NCI-H2227 (cell line): ENCODE measurements at regions not wholly inside any gene's neighbourhood (a gene's known extent, or its start where the extent isn't known, plus 50 kb on each side); places are given as distances from the start of the nearest gene placed in this dataset.

Experiments
- DNase-seq: peaks from one replicate; lab custom pipeline; 2025; ENCODE audit not compliant: unreplicated experiment; lab: John Stamatoyannopoulos, UW

- DNase-seq: no peak
Observed at GRCh38 chr4:30930276-30930675, 210.1 kb downstream of the PCDH7 start.

DNA sequence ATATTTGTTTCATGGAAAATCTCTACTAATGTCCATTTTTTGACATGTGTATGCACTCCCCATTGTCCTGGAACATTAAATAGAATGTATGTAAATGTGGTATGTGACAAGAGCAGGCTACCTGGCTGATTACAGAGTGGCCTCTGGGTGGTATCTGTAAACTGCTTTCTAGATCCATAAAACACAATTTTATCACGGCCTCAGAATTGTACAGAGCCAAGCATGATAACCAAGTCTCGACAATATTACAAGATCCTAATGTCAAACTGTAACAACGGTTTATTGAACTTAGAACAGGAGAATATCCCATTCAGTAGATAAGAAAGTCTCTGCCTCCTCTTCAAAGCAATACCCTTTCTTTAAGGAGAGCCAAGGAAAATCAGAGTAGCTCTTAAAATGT is 212.4 kb downstream of the PCDH7 start:
- no peak for DNase-seq

GRCh38 chr4:30939069-30939468 is 218.9 kb downstream of the PCDH7 start:
- no peak for DNase-seq

- no peak for DNase-seq
Observed at GRCh38 chr4:30939684-30940083, 219.5 kb downstream of the PCDH7 start.

DNA sequence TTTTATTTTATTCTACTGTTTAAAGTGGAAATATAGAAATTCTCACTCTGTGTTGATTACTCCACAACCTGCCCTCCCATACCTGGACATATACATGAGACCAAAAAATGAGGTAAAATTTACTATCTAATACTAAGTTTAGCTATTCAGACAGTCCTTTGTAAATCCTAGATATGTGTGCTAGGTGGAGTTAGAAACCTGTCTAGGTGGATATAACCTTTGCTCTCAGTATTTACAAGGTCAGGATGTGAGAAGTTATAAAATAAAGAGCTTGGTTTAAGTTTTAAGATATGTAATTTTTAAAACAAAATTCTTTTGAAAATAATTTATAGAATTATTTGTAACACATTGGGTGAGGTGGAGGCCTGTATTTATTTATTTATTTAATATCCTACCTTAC is 221.5 kb downstream of the PCDH7 start:
- no peak for DNase-seq

DNA sequence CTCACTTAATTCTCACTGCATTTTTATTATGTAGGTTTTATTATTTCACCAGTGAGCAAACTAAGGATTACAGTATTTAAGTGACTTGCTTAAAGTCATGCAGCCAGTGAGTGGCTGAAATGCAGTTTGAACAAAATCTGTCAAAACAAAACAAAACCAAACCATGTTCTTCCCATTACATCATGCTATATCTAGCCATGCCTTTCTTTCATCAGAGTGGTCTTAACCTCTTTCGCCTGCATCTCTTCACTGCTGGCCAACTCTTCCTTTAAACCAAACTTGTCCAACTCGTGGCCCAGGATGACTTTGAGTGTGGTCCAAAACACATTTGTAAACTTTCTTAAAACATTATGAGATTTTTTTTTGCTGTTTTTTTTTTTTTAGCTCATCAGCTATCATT is 223.2 kb downstream of the PCDH7 start:
- DNase-seq: no peak

- no peak for DNase-seq
Observed at GRCh38 chr4:30945586-30945985, 225.4 kb downstream of the PCDH7 start.

DNA sequence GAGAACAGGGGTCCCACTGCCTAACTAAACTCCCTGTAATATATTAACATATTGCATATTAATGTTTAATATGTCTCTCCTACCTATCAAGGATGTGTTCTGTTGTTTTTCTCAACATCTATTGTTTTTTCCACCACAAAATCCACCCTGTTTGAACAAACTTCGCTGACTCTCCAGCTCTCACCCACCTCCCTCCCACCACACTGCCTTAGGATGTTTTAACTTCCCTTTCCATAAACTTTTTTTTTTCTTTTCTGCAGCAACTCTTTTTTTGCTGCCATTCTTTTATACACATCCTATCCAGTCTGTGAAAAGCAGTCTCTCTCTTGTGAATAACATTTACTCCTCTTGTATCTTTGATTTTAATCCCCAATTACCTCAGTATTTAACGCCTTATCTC is 226.1 kb downstream of the PCDH7 start:
- no peak for DNase-seq

GRCh38 chr4:30948653-30949052 is 228.5 kb downstream of the PCDH7 start:
- DNase-seq: no peak

DNA sequence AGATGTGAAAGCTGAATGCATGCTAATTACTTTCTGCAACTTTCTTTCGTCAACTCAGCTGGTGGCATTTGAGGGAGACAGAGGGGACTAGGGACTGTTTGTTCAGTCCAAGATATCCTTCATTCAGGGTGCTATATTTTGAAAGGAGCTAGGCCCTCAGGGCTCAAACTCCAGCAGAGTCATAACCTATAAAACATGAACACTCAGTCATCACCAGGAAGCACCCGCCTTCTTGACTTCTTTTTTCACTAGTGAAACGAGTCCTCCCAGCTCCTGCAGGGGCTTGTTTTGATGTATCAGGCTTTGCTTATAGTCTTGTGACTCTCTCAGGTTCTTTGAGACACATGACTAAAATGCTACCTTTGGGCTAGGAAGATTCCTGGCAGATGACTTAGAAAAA is 230.6 kb downstream of the PCDH7 start:
- DNase-seq: no peak

DNA sequence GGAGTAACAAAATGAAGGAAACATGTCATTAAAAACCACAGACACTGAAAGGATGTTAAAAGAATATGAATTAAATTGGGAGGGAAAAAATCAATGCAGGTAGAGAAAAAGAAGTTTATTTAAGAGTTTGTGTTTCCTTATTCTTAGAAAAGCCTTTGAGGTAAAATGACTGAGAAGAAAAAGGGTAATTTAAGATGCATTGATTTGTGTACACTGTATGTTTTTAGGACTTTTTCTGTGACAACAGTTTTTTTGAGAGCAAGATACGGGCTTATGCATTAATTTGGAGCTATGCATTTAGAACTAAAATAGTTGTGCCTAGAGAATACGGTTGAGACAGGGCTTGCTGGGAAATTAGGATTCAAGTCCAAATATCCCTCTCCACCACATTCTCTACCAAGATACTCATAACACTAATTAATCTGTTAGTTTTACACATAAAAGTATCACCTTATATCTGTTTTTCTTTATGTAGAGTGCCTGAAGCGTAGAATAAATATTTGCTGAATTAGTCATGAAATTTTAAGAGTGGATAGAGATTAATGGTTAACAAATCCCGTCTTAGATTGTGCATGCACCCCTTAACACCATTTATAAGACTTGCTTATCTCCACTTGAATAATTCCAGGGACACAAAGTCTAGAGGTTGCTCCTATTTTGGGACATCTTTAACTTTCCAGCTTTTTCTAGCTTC is 232.5 kb downstream of the PCDH7 start:
- DNase-seq: no peak

GRCh38 chr4:30953799-30954198 is 233.6 kb downstream of the PCDH7 start:
- no peak for DNase-seq

DNA sequence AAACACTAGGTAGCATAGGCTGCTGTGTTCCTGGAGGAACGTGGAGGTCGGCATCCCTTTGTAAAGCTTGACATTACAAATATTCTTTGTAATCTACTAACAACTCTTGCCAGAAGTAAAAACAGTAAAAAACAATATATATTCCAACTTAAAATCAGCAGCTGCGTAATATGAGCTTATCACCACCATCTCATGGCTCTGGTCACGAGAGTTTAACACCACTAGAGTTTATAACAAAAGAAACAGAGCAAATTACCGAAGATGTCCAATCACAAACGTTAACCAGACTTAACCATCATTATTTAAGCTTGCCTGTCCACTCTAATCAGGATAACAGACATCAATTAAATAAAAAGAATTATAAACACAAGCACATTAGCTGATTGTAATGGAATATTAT is 236.7 kb downstream of the PCDH7 start:
- no peak for DNase-seq

DNA sequence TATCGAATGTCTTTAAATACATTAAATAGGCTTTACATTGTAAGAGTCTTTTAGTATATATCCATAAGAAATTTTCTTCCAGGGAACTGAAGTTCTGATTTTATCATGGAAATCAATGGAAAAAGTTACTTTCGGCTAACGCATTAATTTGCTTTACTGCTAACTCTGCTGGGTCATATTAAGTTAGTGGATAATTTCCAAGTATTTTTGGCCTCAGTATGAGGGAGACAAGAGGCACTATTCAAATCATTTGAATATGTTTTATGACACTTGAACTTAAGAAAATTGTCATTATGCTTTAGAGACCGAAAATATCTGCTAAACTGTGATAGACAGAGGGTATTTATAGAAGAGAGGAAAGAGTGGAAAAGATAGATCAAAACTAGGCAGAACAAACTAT is 237.5 kb downstream of the PCDH7 start:
- DNase-seq: no peak

- no peak for DNase-seq
Observed at GRCh38 chr4:30959781-30960485, 239.8 kb downstream of the PCDH7 start.

DNA sequence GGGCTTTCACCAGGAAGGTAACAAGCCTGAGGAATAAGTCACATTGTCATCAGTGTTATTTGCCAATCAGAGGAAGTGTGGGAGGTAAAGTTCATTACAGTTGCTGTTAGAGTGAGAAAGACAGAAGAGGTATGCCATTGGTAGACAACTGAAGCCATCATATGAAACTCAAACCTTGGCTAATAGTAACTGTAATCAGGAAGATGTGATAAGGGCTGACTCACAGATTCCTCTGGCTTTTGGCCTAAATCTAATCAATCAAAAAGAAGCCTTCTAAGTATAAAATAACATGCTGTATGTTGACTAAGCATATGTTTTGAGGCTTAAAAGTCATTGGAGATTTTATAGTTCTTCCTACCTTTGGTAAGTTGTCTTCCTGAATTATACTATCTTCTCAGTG is 242.8 kb downstream of the PCDH7 start:
- no peak for DNase-seq

DNA sequence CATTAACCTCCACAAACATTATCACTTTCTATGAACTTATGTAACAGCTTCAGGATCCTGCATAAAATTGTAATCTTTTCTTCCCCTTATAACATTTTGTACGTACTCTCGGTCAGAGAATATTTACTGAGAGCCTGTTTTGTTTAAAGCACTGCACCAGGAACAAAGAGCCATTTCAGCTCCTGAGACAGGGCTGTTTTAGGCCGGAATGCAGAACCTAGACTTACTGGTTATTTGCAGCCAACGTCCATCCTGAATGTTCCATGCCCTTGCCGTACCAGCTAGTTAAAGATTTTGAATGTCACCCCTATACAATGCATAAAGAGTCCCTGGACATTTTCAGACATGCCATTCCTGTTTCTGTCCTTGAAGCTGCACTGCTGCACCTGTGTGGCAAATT is 248.8 kb downstream of the PCDH7 start:
- no peak for DNase-seq

DNA sequence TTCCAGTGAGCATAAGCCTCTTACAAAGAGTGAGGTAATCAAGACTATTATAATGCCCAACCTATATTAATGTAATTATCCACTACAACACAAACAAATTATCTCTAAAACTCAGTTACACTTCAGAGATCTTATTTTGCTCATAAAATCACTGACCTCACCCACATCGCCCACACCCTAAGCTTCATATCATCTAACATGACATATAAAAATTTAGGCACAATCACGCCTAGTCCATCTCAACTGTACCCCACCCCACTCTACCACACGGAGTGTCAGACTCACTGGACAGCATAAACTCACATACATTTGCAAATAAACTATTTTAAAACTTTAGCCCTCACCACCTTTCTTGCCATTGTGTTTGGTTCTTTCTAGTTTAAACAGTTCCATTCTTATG is 252.4 kb downstream of the PCDH7 start:
- no peak for DNase-seq

- DNase-seq: no peak
Observed at GRCh38 chr4:30973993-30974392, 253.8 kb downstream of the PCDH7 start.

- DNase-seq: no peak
Observed at GRCh38 chr4:30979402-30979801, 259.2 kb downstream of the PCDH7 start.

DNA sequence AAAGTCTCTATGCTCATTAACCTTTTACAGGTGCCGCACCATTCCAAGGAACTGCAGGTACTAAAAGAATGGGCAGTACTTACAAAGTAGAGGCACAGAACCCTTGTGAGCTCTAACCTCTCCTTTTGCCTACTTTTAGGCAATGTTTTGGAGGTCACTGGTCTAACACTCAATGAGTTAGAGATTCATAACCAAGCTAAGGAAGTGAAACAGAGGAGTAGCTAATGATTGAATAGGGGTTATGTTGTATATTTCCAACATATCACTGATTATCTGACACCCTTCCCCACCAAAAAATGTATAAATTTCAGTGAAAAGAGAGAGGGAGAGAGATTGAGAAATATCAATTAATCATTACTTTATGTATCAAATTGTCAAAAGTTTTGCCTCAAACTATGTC is 269.3 kb downstream of the PCDH7 start:
- no peak for DNase-seq

- no peak for DNase-seq
Observed at GRCh38 chr4:30996841-30997240, 276.7 kb downstream of the PCDH7 start.

DNA sequence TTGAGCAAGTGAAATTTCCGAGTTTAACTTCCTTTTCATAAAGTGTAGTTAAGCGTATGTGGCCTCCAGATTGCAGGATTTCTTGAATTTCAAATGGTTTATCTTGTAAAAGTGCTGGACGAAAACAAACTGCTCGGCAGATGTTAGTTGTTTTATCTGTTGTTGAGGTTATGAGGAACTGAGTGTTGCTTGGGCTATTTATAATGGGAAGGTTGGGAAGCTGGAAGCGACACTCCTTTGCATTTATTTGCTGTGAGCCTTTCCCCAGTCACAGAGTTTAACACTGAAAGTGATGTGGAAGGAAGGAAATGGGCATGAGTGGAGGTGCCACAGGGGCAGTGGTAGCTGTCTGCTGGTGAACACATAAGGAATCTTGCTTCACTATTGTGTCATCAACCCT is 284.9 kb downstream of the PCDH7 start:
- no peak for DNase-seq
